Neural cell (in vitro differentiated cells): ENCODE measurements at regions not wholly inside any gene's neighbourhood (a gene's known extent, or its start where the extent isn't known, plus 50 kb on each side); places are given as distances from the start of the nearest gene placed in this dataset.

Experiments used
- H2AFZ ChIP-seq: fragments of 200-600, 300-800 bp; sonication (generic), shearing (Covaris generic); 2 replicates; pipeline ENCODE4 v1.6.0; 2014; ENCODE audit warnings: low read depth, mild to moderate bottlenecking, antibody characterized with exemption, low read length, moderate library complexity
- H3F3A ChIP-seq: fragments of 200-600 bp; shearing (Covaris generic); 2 replicates; pipeline ENCODE4 v1.6.1; 2016; ENCODE audit warnings: mild to moderate bottlenecking, moderate library complexity, mixed read lengths, antibody characterized with exemption, low read length; ENCODE audit not compliant: insufficient read depth, poor library complexity, severe bottlenecking
- H3K27ac ChIP-seq: fragments of 200-600, 300-800 bp; sonication (generic), shearing (Covaris generic); 2 replicates; pipeline ENCODE4 v1.5.1; 2014; ENCODE audit warnings: mild to moderate bottlenecking, low read length, moderate library complexity
- H3K27me3 ChIP-seq: fragments of 300-800, 200-600 bp; sonication (generic), shearing (Covaris generic); 2 replicates; pipeline ENCODE4 v1.6.0; 2014; ENCODE audit warnings: mild to moderate bottlenecking, low read depth, low read length, moderate library complexity; ENCODE audit not compliant: insufficient read depth
- H3K36me3 ChIP-seq: fragments of 300-800, 200-600 bp; sonication (generic), shearing (Covaris generic); 2 replicates; pipeline ENCODE4 v1.5.1; 2014; ENCODE audit warnings: mild to moderate bottlenecking, antibody characterized with exemption, low read length, moderate library complexity; ENCODE audit not compliant: insufficient read depth
- H3K4me2 ChIP-seq: fragments of 300-800, 200-600 bp; sonication (generic), shearing (Covaris generic); 2 replicates; pipeline ENCODE4 v1.6.0; 2014; ENCODE audit warnings: mild to moderate bottlenecking, low read length
- H3K4me3 ChIP-seq: fragments of 300-800, 200-600 bp; sonication (generic), shearing (Covaris generic); 2 replicates; pipeline ENCODE4 v1.5.1; 2014; ENCODE audit warnings: mild to moderate bottlenecking, low read length, moderate library complexity
- H3K79me2 ChIP-seq: fragments of 200-600 bp; shearing (Covaris generic); replicated peaks from 2 replicates; pipeline ENCODE4 v1.6.0; 2014; ENCODE audit warnings: mild to moderate bottlenecking, low read length, moderate library complexity; ENCODE audit not compliant: insufficient read depth
- H3K9ac ChIP-seq: fragments of 300-800, 200-600 bp; sonication (generic), shearing (Covaris generic); 2 replicates; pipeline ENCODE4 v1.6.1; 2016; ENCODE audit warnings: mild to moderate bottlenecking, low read length, mixed read lengths
- H3K9me2 ChIP-seq: fragments of 200-600 bp; shearing (Covaris generic); 2 replicates; pipeline ENCODE4 v1.6.1; 2016; ENCODE audit warnings: mild to moderate bottlenecking, low read length, mixed read lengths; ENCODE audit not compliant: insufficient read depth
- H3K9me3 ChIP-seq: fragments of 200-600, 300-800 bp; sonication (generic), shearing (Covaris generic); 2 replicates; pipeline ENCODE4 v1.6.1; 2016; ENCODE audit warnings: mild to moderate bottlenecking, mixed run types, low read length, moderate library complexity, mixed read lengths
- H4K20me1 ChIP-seq: fragments of 200-600 bp; shearing (Covaris generic); 2 replicates; pipeline ENCODE4 v1.6.1; 2016; ENCODE audit warnings: mild to moderate bottlenecking, mixed run types; ENCODE audit not compliant: insufficient read depth
- CTCF ChIP-seq: fragments of 450-650 bp; IDR thresholded peaks from 2 replicates; pipeline ENCODE4 v1.5.1; 2014; ENCODE audit warnings: antibody characterized with exemption, mild to moderate bottlenecking, moderate library complexity; ENCODE audit not compliant: poor library complexity, severe bottlenecking
- EP300 ChIP-seq: fragments of 450-650 bp; conservative IDR thresholded peaks from 2 replicates; pipeline ENCODE4 v1.6.1; 2014; ENCODE audit warnings: antibody characterized with exemption, mild to moderate bottlenecking, moderate library complexity; ENCODE audit not compliant: poor library complexity, severe bottlenecking
- EZH2 ChIP-seq: fragments of 200-600, 300-800 bp; shearing (Covaris generic), sonication (generic); IDR thresholded peaks from 2 replicates; pipeline ENCODE4 v1.6.1; 2014; ENCODE audit warnings: antibody characterized with exemption, low read length, borderline replicate concordance, mild to moderate bottlenecking; ENCODE audit not compliant: insufficient read depth, poor library complexity, severe bottlenecking
- MXI1 ChIP-seq: fragments of 450-650 bp; conservative IDR thresholded peaks from 2 replicates; pipeline ENCODE4 v1.6.1; 2014; ENCODE audit warnings: antibody characterized with exemption, mild to moderate bottlenecking; ENCODE audit not compliant: poor library complexity, severe bottlenecking
- POLR2AphosphoS5 ChIP-seq: IDR thresholded peaks from 2 replicates; pipeline ENCODE4 v1.6.1; 2012
- RAD21 ChIP-seq: fragments of 450-650 bp; conservative IDR thresholded peaks from 2 replicates; pipeline ENCODE4 v1.6.1; 2014; ENCODE audit warnings: antibody characterized with exemption, mild to moderate bottlenecking, moderate library complexity
- REST ChIP-seq: IDR thresholded peaks from 2 replicates; pipeline ENCODE4 v1.6.1; 2012; ENCODE audit warnings: borderline replicate concordance
- SMC3 ChIP-seq: fragments of 450-650 bp; conservative IDR thresholded peaks from 2 replicates; pipeline ENCODE4 v1.6.1; 2014; ENCODE audit warnings: antibody characterized with exemption, mild to moderate bottlenecking, moderate library complexity; ENCODE audit not compliant: poor library complexity
- TAF1 ChIP-seq: IDR thresholded peaks from 2 replicates; pipeline ENCODE4 v1.6.1; 2012; ENCODE audit warnings: low read depth

- H3K9ac ChIP-seq, result no peak overlapping the region
- H3K9me2 ChIP-seq, result no peaks in the 10 kb centered on the region
- H3K27ac ChIP-seq, result no peak overlapping the region
- H3F3A ChIP-seq, result no peaks in the 10 kb centered on the region
- H3K36me3 ChIP-seq, result no peaks in the 10 kb centered on the region
- H3K9me3 ChIP-seq, result no peaks in the 10 kb centered on the region
- H3K27me3 ChIP-seq, result no peaks in the 10 kb centered on the region
- H3K4me2 ChIP-seq, result no peak overlapping the region
- H3K79me2 ChIP-seq, result no peaks in the 10 kb centered on the region
- H3K4me3 ChIP-seq, result no peak overlapping the region
- H4K20me1 ChIP-seq, result no peaks in the 10 kb centered on the region
- TF ChIP-seq POLR2AphosphoS5, result no peak
- TF ChIP-seq EZH2, result no peak
- no peak for TF ChIP-seq TAF1
- TF ChIP-seq REST, result no peak
- no peak for TF ChIP-seq CTCF
- TF ChIP-seq SMC3, result no peak
- TF ChIP-seq EP300, result no peak
- no peak for TF ChIP-seq RAD21
- H2AFZ ChIP-seq, result no peak overlapping the region
Measured at GRCh38 chr10:2906974-2907373, 160.4 kb upstream of the PFKP start.

GRCh38 chr10:2905851-2906250, 161.5 kb upstream of the PFKP start:
- Histone ChIP-seq H3K27ac (no peak overlapping the region), H3K9me2 (no peaks in the 10 kb centered on the region), H3K27me3 (no peaks in the 10 kb centered on the region), H3K9me3 (no peaks in the 10 kb centered on the region), H3K79me2 (no peaks in the 10 kb centered on the region), H3K9ac (no peak overlapping the region), H3K4me3 (no peak overlapping the region), H2AFZ (no peak overlapping the region), H3F3A (no peaks in the 10 kb centered on the region), H4K20me1 (no peaks in the 10 kb centered on the region), H3K36me3 (no peaks in the 10 kb centered on the region), H3K4me2 (no peak overlapping the region)
- TF ChIP-seq EP300 (no peak), POLR2AphosphoS5 (no peak), SMC3 (no peak), CTCF (no peak), EZH2 (no peak), REST (no peak), MXI1 (no peak), TAF1 (no peak)
